H1 (cell line): ENCODE measurements at regions not wholly inside any gene's neighbourhood (a gene's known extent, or its start where the extent isn't known, plus 50 kb on each side); places are given as distances from the start of the nearest gene placed in this dataset.

Experiments used
- FOSL1 ChIP-seq: IDR thresholded peaks from 2 replicates; pipeline ENCODE4 v1.6.1; 2011; ENCODE audit warnings: mild to moderate bottlenecking, low read depth, low read length, moderate library complexity; ENCODE audit not compliant: insufficient read depth
- GTF2F1 ChIP-seq: IDR thresholded peaks from 2 replicates; pipeline ENCODE4 v1.6.1; 2012; ENCODE audit warnings: low read depth, low read length, improper control_type of control experiment, borderline replicate concordance
- HDAC2 ChIP-seq, 2 experiments: fragments of 300-600 bp in 1 of 2; sonication (generic) in 1 of 2; IDR thresholded peaks; 2 replicates each; pipeline ENCODE4 v1.6.1; 2011 to 2012; ENCODE audit warnings: low read depth in 2 of 2, low read length in 2 of 2, mild to moderate bottlenecking in 2 of 2, moderate library complexity in 2 of 2, borderline replicate concordance in 1 of 2, inconsistent platforms in 1 of 2
- KDM1A ChIP-seq: fragments of 200-600, 300-600 bp; sonication (generic); IDR thresholded peaks from 2 replicates; pipeline ENCODE4 v1.7.1; 2016; ENCODE audit warnings: mild to moderate bottlenecking, low read length, borderline replicate concordance
- NANOG ChIP-seq: IDR thresholded peaks from 2 replicates; pipeline ENCODE4 v1.6.1; 2011; ENCODE audit warnings: low read length, low read depth, mild to moderate bottlenecking, inconsistent platforms; ENCODE audit not compliant: insufficient read depth, poor library complexity, severe bottlenecking
- SAP30 ChIP-seq: fragments of 300-600 bp; sonication (generic); IDR thresholded peaks from 2 replicates; pipeline ENCODE4 v1.7.1; 2012; ENCODE audit warnings: low read length, moderate library complexity, mild to moderate bottlenecking, inconsistent platforms; ENCODE audit not compliant: insufficient read depth, insufficient replicate concordance
- SP2 ChIP-seq: IDR thresholded peaks from 2 replicates; pipeline ENCODE4 v1.6.1; 2012; ENCODE audit warnings: mild to moderate bottlenecking, low read length, inconsistent platforms
- SP4 ChIP-seq: IDR thresholded peaks from 2 replicates; pipeline ENCODE4 v1.6.1; 2012; ENCODE audit warnings: low read length, inconsistent platforms

- TF ChIP-seq FOSL1: no peak
- no peak for TF ChIP-seq NANOG
- TF ChIP-seq HDAC2 (IDR thresholded peaks at IDR 0.05; ENCODE audit: borderline replicate concordance in 1 of 2, low read depth in 2 of 2, low read length in 2 of 2): no peak
- no peak for TF ChIP-seq SP4
- TF ChIP-seq SAP30: no peak
- no peak for TF ChIP-seq SP2
- TF ChIP-seq KDM1A: no peak
- TF ChIP-seq GTF2F1: no peak
Measured at GRCh38 chr10:32143302-32143847, 87.2 kb upstream of the KIF5B start (continued).
